ENCODE measurements at regions not wholly inside any gene's neighbourhood (a gene's known extent, or its start where the extent isn't known, plus 50 kb on each side); places are given as distances from the start of the nearest gene placed in this dataset.

DNA sequence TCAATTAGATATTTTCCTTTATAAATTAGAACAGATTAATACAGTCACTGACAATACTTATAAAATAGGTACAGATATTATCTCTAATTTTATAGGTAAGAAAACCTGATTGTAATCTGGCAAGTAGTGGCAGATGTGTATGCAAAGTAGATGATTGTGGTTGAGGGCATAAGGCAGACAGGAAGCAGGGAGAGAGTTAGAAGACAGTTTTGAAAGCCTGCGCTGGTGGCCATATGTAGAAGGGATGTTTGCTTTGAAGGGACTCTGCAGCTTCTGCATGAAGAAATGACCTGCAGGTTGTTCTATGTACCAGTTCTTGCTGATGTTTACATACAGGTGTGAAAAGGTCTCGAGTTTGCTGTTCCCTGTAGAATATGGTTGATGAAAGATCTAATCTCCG is 416.3 kb upstream of the SLIT2 start:
- no peak for TF ChIP-seq POLR2A (IDR thresholded peaks at IDR 0.05; ENCODE audit: low read length)
- TF ChIP-seq GATA1 (IDR thresholded peaks at IDR 0.05; ENCODE audit: low read depth, low read length): no peak

Data from erythroblast (primary cell).